CD14-positive monocyte (primary cell): ENCODE measurements at regions not wholly inside any gene's neighbourhood (a gene's known extent, or its start where the extent isn't known, plus 50 kb on each side); places are given as distances from the start of the nearest gene placed in this dataset.

Experiments used
- DNase-seq, 3 donors: peaks; one replicate each; pipeline ENCODE4 v3.0.0-alpha.2; 2011 to 2022
- H2AFZ ChIP-seq: 2 replicates; pipeline ENCODE4 v1.6.0; 2012; ENCODE audit warnings: mild to moderate bottlenecking, low read depth, low read length, inconsistent platforms; ENCODE audit not compliant: insufficient read depth, poor library complexity, severe bottlenecking
- H3K27ac ChIP-seq, 2 donors: 1 replicate in 1 of 2; 2 replicates in 1 of 2; pipeline ENCODE4 v1.5.1; 2012 to 2013; ENCODE audit warnings: low read length in 2 of 2, control low read depth in 1 of 2, inconsistent platforms in 1 of 2, low read depth in 1 of 2, mild to moderate bottlenecking in 1 of 2
- H3K27me3 ChIP-seq, 2 donors: one replicate each; pipeline versions ENCODE4 v1.6.0 to v1.6.1; 2011 to 2013; ENCODE audit warnings: low read length in 2 of 2; ENCODE audit not compliant: control insufficient read depth in 2 of 2, insufficient read depth in 2 of 2
- H3K36me3 ChIP-seq, 2 donors: replicated peaks in 1 of 2; 1 replicate in 1 of 2; 2 replicates in 1 of 2; pipeline versions ENCODE4 v1.5.1 to v1.6.1; 2012 to 2013; ENCODE audit warnings: low read length in 2 of 2, control low read depth in 1 of 2, inconsistent platforms in 1 of 2, mild to moderate bottlenecking in 1 of 2; ENCODE audit not compliant: insufficient read depth in 2 of 2, control insufficient read depth in 1 of 2
- H3K4me1 ChIP-seq, 2 donors: 1 replicate in 1 of 2; 2 replicates in 1 of 2; pipeline versions ENCODE4 v1.5.1 to v1.6.1; 2012 to 2013; ENCODE audit warnings: low read length in 2 of 2, control low read depth in 1 of 2, inconsistent platforms in 1 of 2, mild to moderate bottlenecking in 1 of 2, moderate library complexity in 1 of 2; ENCODE audit not compliant: insufficient read depth in 2 of 2, control insufficient read depth in 1 of 2
- H3K4me2 ChIP-seq: replicated peaks from 2 replicates; pipeline ENCODE3; 2012; ENCODE audit warnings: low read length, moderate library complexity, mild to moderate bottlenecking; ENCODE audit not compliant: poor library complexity, severe bottlenecking; ENCODE audit errors: extremely low read depth
- H3K4me3 ChIP-seq, 3 experiments: fragments of 200-600 bp in 1 of 3; sonication (generic) in 1 of 3; replicated peaks in 1 of 3; 1 replicate in 2 of 3; 2 replicates in 1 of 3; pipeline ENCODE4 v1.5.1; 2011 to 2013; ENCODE audit warnings: low read length in 3 of 3, mild to moderate bottlenecking in 3 of 3, control low read depth in 2 of 3, low read depth in 2 of 3, inconsistent platforms in 1 of 3, moderate library complexity in 1 of 3
- H3K79me2 ChIP-seq: 2 replicates; pipeline ENCODE4 v1.6.0; 2012; ENCODE audit warnings: mild to moderate bottlenecking, control low read depth, inconsistent platforms, low read length, moderate library complexity; ENCODE audit not compliant: insufficient read depth
- H3K9ac ChIP-seq: 2 replicates; pipeline ENCODE4 v1.6.0; 2017; ENCODE audit warnings: low read length, mild to moderate bottlenecking; ENCODE audit not compliant: insufficient read depth, poor library complexity, severe bottlenecking
- H3K9me3 ChIP-seq, 2 donors: replicated peaks in 1 of 2; 1 replicate in 1 of 2; 2 replicates in 1 of 2; pipeline versions ENCODE4 v1.5.1 to v1.6.1; 2012 to 2013; ENCODE audit warnings: low read length in 2 of 2, control low read depth in 1 of 2; ENCODE audit not compliant: control insufficient read depth in 1 of 2, insufficient read depth in 1 of 2
- H4K20me1 ChIP-seq: 2 replicates; pipeline ENCODE4 v1.6.0; 2012; ENCODE audit warnings: mild to moderate bottlenecking, low read length, control low read depth, moderate library complexity; ENCODE audit not compliant: insufficient read depth
- H3K27ac Mint-ChIP-seq, 7 donors: one replicate each; pipeline ENCODE4 v1.8.0; 2020; ENCODE audit warnings: mild to moderate bottlenecking in 7 of 7, mixed read lengths in 7 of 7, moderate library complexity in 6 of 7, inconsistent platforms in 2 of 7
- H3K27me3 Mint-ChIP-seq, 3 donors: one replicate each; pipeline ENCODE4 v1.8.0; 2021 to 2022; ENCODE audit warnings: low read depth in 3 of 3, mild to moderate bottlenecking in 3 of 3, mixed read lengths in 3 of 3, moderate library complexity in 3 of 3, inconsistent platforms in 1 of 3
- H3K36me3 Mint-ChIP-seq, 2 donors: one replicate each; pipeline ENCODE4 v1.8.0; 2020; ENCODE audit warnings: mixed read lengths in 2 of 2, inconsistent platforms in 1 of 2, mild to moderate bottlenecking in 1 of 2
- H3K4me1 Mint-ChIP-seq: one replicate; pipeline ENCODE4 v1.8.0; 2020; ENCODE audit warnings: mild to moderate bottlenecking, mixed read lengths
- H3K4me3 Mint-ChIP-seq, 2 donors: one replicate each; pipeline ENCODE4 v1.8.0; 2020; ENCODE audit warnings: mild to moderate bottlenecking in 2 of 2, mixed read lengths in 2 of 2, moderate library complexity in 1 of 2
- H3K9me3 Mint-ChIP-seq, 7 donors: one replicate each; pipeline ENCODE4 v1.8.0; 2020 to 2022; ENCODE audit warnings: mixed read lengths in 7 of 7, mild to moderate bottlenecking in 6 of 7, moderate library complexity in 6 of 7, inconsistent platforms in 2 of 7
- WGBS: methylation state at CpG from one replicate; pipeline ENCODE4 v1.1.5; 2013; ENCODE audit warnings: missing lambda C conversion rate; ENCODE audit not compliant: insufficient coverage; 5-methylcytosine and 5-hydroxymethylcytosine counted together
- intact Hi-C, 2 donors: fragments of 100-400 bp; cut with micrococcal nuclease; formaldehyde crosslinking; loops; one replicate each; pipeline versions ENCODE4 v1.15.0 to v1.15.1; 2023
- TF ChIP-seq, protein P1 (sequence below): fragments of 200-600 bp; IDR thresholded peaks from one replicate; pipeline ENCODE4 v1.8.0; 2022; ENCODE audit warnings: antibody characterized with exemption, mild to moderate bottlenecking

DNA sequence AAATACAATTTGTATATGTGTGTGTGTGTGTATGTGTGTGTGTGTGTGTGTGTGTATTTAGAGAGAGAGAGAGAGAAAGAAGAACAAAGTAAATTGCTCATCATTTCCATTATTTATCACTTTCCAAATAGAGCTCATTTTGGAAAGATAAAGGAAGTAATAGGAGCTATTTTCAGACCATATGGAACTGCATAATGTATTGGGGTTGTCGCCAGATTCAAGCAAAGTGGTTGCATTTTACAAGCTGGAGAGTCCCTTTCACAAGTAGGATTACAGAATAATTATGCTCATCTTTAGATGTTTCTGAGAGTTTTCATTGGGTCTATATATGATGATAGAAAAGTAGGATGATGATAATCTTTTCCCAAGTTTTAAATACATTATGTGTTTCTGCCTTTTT, 842.7 kb upstream of the SLC10A2 start:
- Histone ChIP-seq H3K4me2 (no peak overlapping the region), H2AFZ (no peak overlapping the region), H4K20me1 (no peaks in the 10 kb centered on the region), H3K27me3 (no peaks in the 10 kb centered on the region), H3K4me1 (no peaks in the 10 kb centered on the region), H3K79me2 (no peaks in the 10 kb centered on the region), H3K27ac (no peak overlapping the region), H3K9ac (no peak overlapping the region), H3K9me3 (no peaks in the 10 kb centered on the region), H3K4me3 (no peak overlapping the region), H3K36me3 (no peaks in the 10 kb centered on the region)
- DNase-seq, result no peak
- WGBS, result 83% methylated on average over 1 of the region's 1 CpG
- no peaks in the 10 kb centered on the region for H3K36me3 Mint-ChIP-seq
- no peaks in the 10 kb centered on the region for H3K27me3 Mint-ChIP-seq
- TF ChIP-seq, protein P1, sequence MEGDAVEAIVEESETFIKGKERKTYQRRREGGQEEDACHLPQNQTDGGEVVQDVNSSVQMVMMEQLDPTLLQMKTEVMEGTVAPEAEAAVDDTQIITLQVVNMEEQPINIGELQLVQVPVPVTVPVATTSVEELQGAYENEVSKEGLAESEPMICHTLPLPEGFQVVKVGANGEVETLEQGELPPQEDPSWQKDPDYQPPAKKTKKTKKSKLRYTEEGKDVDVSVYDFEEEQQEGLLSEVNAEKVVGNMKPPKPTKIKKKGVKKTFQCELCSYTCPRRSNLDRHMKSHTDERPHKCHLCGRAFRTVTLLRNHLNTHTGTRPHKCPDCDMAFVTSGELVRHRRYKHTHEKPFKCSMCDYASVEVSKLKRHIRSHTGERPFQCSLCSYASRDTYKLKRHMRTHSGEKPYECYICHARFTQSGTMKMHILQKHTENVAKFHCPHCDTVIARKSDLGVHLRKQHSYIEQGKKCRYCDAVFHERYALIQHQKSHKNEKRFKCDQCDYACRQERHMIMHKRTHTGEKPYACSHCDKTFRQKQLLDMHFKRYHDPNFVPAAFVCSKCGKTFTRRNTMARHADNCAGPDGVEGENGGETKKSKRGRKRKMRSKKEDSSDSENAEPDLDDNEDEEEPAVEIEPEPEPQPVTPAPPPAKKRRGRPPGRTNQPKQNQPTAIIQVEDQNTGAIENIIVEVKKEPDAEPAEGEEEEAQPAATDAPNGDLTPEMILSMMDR, result no peak
- peaks cover 0 to 4% (median 2%) of the 10 kb centered on the region in 7 donors for H3K9me3 Mint-ChIP-seq
- intact Hi-C loops, result no loop called here
- H3K4me1 Mint-ChIP-seq, result no peaks in the 10 kb centered on the region
- no peak overlapping the region for H3K4me3 Mint-ChIP-seq
- no peak overlapping the region for H3K27ac Mint-ChIP-seq

DNA sequence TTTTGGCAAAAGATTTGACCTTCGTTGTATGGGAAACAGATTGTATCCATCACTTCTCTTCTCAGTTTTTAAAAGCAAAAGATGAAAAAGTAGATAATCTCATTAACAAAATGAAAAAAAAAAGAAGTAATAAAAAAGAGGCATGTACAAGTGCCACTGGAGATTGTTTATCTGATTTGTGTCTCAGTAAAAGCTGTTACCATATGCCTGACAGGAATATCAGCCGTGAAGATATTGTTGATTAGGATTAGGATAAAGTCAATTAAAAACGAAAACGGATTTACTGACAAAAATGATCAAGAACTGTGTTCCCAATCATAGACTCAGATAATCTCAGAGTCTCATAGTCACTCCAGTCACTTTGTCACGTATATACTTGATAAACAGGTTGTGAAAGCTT, 842.1 kb upstream of the SLC10A2 start:
- Histone ChIP-seq H2AFZ (no peak overlapping the region), H3K27me3 (no peaks in the 10 kb centered on the region), H4K20me1 (no peaks in the 10 kb centered on the region), H3K9me3 (no peaks in the 10 kb centered on the region), H3K27ac (no peak overlapping the region), H3K4me2 (no peak overlapping the region), H3K36me3 (no peaks in the 10 kb centered on the region), H3K4me1 (no peaks in the 10 kb centered on the region), H3K79me2 (no peaks in the 10 kb centered on the region), H3K4me3 (no peak overlapping the region), H3K9ac (no peak overlapping the region)
- H3K36me3 Mint-ChIP-seq, result no peaks in the 10 kb centered on the region
- peaks cover 0 to 4% (median 2%) of the 10 kb centered on the region in 7 donors for H3K9me3 Mint-ChIP-seq
- DNase-seq, result no peak
- no peaks in the 10 kb centered on the region for H3K4me1 Mint-ChIP-seq
- no peaks in the 10 kb centered on the region for H3K27me3 Mint-ChIP-seq
- H3K4me3 Mint-ChIP-seq, result no peak overlapping the region
- WGBS, result no CpG with 5 or more reads among the region's 5 CpGs
- no peak overlapping the region for H3K27ac Mint-ChIP-seq
- intact Hi-C loops, result no loop called here
- TF ChIP-seq, protein P1, result no peak
